ENCODE measurements at regions not wholly inside any gene's neighbourhood (a gene's known extent, or its start where the extent isn't known, plus 50 kb on each side); places are given as distances from the start of the nearest gene placed in this dataset.

- TF ChIP-seq POLR2AphosphoS5 (IDR thresholded peaks at IDR 0.05; ENCODE audit: low read depth, low read length) = no peak
- no peak for TF ChIP-seq FOXP2 (optimal IDR thresholded peaks at IDR 0.05; ENCODE audit: borderline replicate concordance, extremely low read depth, extremely low read length, insufficient read depth)
- no peak for TF ChIP-seq TAF1 (IDR thresholded peaks at IDR 0.05; ENCODE audit: borderline replicate concordance, insufficient read depth, low read length)
- TF ChIP-seq REST (IDR thresholded peaks at IDR 0.05; ENCODE audit: insufficient read depth in 1 of 2, low read depth in 2 of 2, low read length in 2 of 2) = no peak
- no peak for TF ChIP-seq SIN3A (IDR thresholded peaks at IDR 0.05; ENCODE audit: borderline replicate concordance, insufficient read depth, low read length)
These were observed 813.0 kb downstream of the TENT5A start for GRCh38 chr6:80939480-80939879.

- TF ChIP-seq TAF1 (IDR thresholded peaks at IDR 0.05; ENCODE audit: borderline replicate concordance, insufficient read depth, low read length) (no peak), FOXP2 (optimal IDR thresholded peaks at IDR 0.05; ENCODE audit: borderline replicate concordance, extremely low read depth, extremely low read length, insufficient read depth) (no peak), POLR2AphosphoS5 (IDR thresholded peaks at IDR 0.05; ENCODE audit: low read depth, low read length) (no peak), REST (IDR thresholded peaks at IDR 0.05; ENCODE audit: insufficient read depth in 1 of 2, low read depth in 2 of 2, low read length in 2 of 2) (no peak)
These were observed 814.4 kb downstream of the TENT5A start for GRCh38 chr6:80938131-80938530.

- no peak for TF ChIP-seq SIN3A (IDR thresholded peaks at IDR 0.05; ENCODE audit: borderline replicate concordance, insufficient read depth, low read length)
These were observed 820.1 kb downstream of the TENT5A start for GRCh38 chr6:80932359-80932758.

GRCh38 chr6:80930376-80930775 lies 822.1 kb downstream of the TENT5A start:
- no peak for TF ChIP-seq SIN3A (IDR thresholded peaks at IDR 0.05; ENCODE audit: borderline replicate concordance, insufficient read depth, low read length)
- no peak for TF ChIP-seq FOXP2 (optimal IDR thresholded peaks at IDR 0.05; ENCODE audit: borderline replicate concordance, extremely low read depth, extremely low read length, insufficient read depth)
- no peak for TF ChIP-seq POLR2AphosphoS5 (IDR thresholded peaks at IDR 0.05; ENCODE audit: low read depth, low read length)
- TF ChIP-seq REST (IDR thresholded peaks at IDR 0.05; ENCODE audit: insufficient read depth in 1 of 2, low read depth in 2 of 2, low read length in 2 of 2) = no peak
- no peak for TF ChIP-seq TAF1 (IDR thresholded peaks at IDR 0.05; ENCODE audit: borderline replicate concordance, insufficient read depth, low read length)

- TF ChIP-seq TAF1 (IDR thresholded peaks at IDR 0.05; ENCODE audit: borderline replicate concordance, insufficient read depth, low read length) (no peak), POLR2AphosphoS5 (IDR thresholded peaks at IDR 0.05; ENCODE audit: low read depth, low read length) (no peak), FOXP2 (optimal IDR thresholded peaks at IDR 0.05; ENCODE audit: borderline replicate concordance, extremely low read depth, extremely low read length, insufficient read depth) (no peak), SIN3A (IDR thresholded peaks at IDR 0.05; ENCODE audit: borderline replicate concordance, insufficient read depth, low read length) (no peak), REST (IDR thresholded peaks at IDR 0.05; ENCODE audit: insufficient read depth in 1 of 2, low read depth in 2 of 2, low read length in 2 of 2) (no peak)
These were observed 817.3 kb downstream of the BCKDHB start for GRCh38 chr6:80923816-80924215.

Measured in PFSK-1 (cell line).